Uterus (tissue), 2 donors: ENCODE measurements at regions not wholly inside any gene's neighbourhood (a gene's known extent, or its start where the extent isn't known, plus 50 kb on each side); places are given as distances from the start of the nearest gene placed in this dataset.

ENCODE experiments used
- CTCF ChIP-seq, 4 experiments: fragments of 200-600 bp in 2 of 4; fragments of 450-650 bp in 2 of 4; sonication (generic) in 2 of 4; IDR thresholded peaks; one replicate each; pipeline ENCODE4 v1.5.1; 2016 to 2019; ENCODE audit warnings: antibody characterized with exemption in 4 of 4, mild to moderate bottlenecking in 2 of 4, moderate library complexity in 1 of 4
- POLR2A ChIP-seq, 2 donors: fragments of 450-650 bp; IDR thresholded peaks; one replicate each; pipeline ENCODE4 v1.6.1; 2016; ENCODE audit warnings: antibody characterized with exemption in 2 of 2, mild to moderate bottlenecking in 1 of 2, moderate library complexity in 1 of 2

- TF ChIP-seq CTCF (IDR thresholded peaks at IDR 0.05) = no peak
- no peak for TF ChIP-seq POLR2A (IDR thresholded peaks at IDR 0.05)
Observed at GRCh38 chr18:42365591-42365990, 410.6 kb downstream of the PIK3C3 start.
